ENCODE measurements at regions not wholly inside any gene's neighbourhood (a gene's known extent, or its start where the extent isn't known, plus 50 kb on each side); places are given as distances from the start of the nearest gene placed in this dataset.
"Not testable (repeated sequence)": the region's sequence is repeated elsewhere in the genome, so short reads cannot be mapped to it uniquely, and the experiment has no call there.

DNA sequence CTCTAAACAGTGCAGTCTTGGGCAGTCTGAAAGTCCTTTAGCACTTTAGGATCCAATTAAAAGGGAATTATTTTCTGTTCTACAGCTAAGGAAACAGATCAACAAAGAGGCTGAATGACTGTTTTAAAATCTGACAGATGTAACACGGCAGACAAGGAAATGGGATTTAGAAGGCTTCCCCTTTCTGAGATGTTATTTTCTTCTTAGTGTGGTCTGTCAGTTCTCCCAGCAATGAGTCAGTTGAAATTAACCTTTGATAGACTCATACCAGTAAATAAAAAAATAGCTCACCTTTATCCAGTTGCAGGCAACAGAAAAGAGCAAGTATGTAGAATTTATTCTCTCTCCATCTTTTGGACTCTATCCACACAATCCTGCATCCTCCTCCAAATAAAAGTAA, 98.1 kb downstream of the NEDD1 start:
- no peak for DNase-seq

DNA sequence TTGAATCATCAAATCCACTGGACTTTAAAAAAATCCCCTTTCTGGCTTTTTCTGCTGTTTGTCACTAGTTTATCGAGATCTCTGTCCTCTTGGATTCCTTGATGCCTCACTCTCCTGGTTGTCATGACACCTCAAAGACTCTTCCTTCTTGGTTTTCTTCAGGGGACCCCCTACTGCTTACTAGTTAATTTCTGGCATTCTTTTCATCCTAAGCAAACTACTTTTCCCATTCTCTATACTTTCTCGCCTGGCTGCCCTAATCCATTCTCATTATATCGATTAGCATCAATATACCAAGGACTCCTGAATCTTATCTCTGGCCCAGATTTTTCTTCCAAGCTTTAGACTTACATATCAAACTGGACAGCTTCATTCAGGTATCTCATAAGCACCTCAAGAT, 98.6 kb downstream of the NEDD1 start:
- DNase-seq, result no peak

DNA sequence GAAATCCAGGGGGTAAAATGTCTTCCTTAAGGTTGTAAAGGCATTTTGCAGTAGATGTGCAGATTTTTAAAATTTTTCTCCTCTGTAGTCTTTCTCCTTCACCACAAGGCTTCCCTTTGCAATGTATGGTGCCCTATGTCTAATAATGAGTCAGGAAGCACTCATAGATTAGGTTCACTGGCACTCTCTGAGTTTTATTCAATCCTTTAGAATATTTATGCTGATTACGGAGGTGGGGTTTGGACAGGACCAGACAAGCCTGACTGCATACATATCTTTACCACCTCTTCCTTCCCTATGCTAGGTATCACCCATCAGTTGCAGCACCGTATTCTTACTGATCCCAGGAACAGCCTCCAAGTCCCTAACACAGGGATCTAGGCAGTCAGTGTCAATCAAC, 99.5 kb downstream of the NEDD1 start:
- no peak for DNase-seq

DNA sequence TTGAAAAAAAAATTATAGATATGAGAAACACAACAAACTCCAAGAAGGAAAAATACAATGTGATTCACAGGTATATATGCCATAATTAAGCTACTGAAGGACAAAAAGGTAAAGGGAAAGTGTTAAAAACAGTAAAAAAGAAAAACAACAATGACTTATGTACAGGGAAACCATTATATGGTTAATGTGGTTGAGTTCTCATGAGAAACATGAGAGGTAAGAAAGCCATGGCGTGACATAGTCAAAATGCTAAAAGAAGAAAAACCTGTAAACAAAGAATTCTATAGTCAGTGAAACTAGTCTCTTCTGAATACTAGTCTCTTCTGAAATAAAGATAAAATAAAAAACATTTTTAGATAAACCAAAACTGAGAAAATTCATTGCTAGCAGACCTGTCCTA, 109.1 kb downstream of the NEDD1 start:
- no peak for DNase-seq

DNA sequence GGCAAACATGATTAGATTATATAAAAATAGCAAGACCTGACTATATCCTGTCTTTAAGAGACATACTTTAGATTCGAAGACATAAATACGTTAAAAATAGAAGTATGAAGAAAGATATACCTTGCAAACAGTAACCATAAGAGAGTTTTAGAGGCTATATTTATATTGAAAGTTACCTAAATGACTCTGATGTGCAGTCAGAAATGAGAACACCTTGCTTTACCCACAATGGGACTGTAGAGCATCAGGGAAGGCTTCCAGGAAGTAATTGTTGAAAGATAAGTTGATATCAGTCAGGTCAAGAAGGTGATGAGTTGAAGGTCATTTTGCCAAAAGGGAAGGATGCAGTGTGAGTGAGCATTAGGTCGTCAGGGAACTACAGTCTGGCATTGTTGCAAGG, 110.2 kb downstream of the NEDD1 start:
- no peak for DNase-seq

DNA sequence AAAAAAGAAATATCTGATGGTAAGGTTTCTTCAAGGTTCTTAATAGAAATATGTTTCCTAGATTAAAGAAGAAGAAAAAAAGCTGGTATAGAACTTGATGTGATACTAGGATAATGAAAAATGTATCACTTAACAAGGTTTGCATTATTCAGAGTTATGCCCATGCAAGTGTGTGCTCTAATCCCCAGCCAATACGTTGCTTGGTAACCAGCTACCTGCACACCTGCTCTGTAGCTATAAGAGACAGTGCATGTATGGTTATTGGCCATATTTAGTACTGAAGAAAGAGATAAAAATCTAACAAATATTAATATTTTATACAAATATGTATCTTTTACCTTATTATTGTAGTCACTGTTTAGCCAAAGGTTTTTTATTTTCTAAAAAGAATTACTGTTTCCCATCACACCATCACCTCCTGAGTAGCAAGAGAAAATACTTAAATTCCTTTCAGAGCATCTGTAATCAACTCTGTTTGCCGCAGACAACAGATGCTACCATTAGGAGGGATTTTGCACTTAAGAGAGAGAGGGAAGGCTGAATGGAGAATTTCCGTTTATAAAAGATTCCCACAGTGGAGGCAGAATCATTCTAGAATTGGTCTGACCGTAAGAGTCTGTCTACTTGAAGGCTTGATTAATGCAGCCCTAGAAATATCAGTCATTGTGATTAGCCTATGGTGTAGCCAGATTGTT, 115.6 kb downstream of the NEDD1 start:
- peak; percentile 52 for DNase-seq

DNA sequence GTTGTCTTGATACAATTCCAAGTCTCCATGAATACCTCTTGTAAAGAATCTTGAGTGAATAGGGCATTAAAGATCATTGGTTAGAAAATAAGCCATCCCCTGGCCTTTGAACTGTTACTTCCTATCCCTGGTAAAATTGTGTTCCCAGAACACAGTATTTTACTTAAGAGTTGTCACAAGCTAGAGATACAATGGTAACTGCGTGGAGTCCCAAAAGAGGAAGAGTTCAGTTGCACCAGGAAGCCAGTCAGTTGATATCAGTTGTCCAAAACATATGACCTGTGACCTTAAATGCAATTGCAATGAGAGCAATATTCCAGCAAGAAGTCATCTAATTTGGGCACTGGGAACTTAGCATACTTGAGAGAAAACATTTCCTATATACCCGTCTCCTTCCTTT, 117.3 kb downstream of the NEDD1 start:
- DNase-seq, result no peak

DNA sequence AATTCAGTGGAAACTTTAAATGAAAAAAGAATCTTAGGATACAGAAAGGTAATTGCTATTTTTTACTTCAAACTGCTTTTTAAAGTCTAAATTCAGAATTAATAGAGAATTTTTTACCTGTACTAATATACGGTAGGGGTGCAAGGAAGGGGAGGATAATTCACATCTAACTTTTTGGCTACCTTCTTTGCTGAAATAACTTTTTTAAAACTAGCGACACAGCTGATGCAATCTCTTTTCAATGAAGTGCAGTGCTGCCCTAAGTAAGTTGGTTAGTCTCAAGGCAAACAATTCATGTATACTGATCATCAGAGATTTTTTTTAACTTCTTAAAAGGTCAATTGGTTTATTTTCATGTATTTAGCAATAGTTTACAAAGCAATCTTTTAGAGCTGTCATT, 119.8 kb downstream of the NEDD1 start:
- DNase-seq, result no peak

DNA sequence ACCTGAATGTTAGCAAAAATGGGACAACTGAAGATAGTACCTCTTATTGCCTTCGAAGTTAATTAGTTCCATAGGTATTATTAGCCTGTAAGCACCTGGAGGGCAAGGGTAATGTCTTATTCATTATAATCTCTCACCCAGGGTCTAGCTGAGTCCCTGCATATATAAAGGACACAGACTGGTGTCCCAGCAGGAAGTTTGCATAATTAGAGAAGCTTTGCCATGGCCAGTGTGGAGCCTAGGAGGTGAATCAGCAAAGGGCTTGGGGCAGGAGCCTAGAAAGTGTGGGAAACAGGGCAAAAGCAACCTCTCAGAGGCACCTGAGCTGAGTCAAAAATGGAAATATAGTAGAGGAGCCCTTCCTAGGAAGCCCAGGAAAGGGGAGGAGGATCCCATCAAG, 120.4 kb downstream of the NEDD1 start:
- no peak for DNase-seq

DNA sequence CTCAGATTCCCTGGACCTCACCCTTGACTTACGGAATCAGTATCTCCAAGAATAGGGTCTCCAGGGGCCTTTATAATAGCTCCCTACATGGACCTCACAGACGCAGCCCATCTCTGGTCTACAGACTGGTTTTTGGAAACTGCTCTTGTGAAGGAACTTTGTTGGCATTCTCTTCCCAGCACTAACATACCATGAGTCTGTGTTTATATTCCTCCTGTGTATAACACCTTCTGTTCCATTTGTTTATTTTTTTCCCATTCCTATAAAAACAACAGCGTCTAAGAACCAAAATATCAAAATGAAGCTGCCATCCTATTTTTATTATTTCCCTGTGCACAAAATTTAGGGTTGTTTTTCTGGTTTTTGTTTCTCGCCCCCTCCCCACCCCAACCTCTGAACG, 131.1 kb downstream of the NEDD1 start:
- DNase-seq, result no peak

DNA sequence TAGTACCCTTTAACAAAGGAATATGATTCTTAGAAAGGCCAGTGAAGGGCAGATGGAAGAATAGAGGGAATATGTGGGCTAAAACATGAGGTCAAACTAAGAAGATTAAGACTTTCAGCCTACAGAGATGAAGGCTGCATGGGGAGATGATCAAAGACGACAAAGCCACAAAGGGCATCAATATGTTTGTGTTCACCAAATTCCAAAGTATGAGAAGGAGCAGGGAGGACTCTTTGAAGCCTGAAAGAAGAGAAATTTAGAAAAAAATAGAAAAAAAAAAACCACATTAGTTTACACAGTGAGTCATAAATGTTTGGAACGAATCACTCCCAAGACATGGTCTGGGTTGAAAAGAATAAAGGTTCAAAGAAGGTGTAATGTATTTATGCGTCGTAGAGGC, 131.8 kb downstream of the NEDD1 start:
- DNase-seq, result no peak

DNA sequence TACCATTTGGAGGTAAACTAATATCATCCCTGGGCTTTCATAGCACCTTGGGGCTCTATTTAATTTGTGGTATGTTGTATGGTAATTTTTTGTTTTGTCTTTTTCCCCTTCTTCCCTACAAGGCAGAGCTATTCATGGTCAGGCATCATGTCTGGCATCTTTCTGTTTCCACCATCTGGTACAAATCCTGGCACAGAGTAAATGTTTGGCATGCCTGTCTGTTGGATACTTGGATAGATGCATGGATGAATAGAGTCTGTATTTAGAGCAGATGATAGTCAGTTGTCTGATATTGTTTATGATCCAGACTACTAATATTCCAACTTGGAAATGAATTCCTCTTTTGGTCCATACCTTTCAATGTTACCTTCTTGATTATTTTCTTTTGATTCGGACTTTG, 139.8 kb downstream of the NEDD1 start:
- no peak for DNase-seq

DNA sequence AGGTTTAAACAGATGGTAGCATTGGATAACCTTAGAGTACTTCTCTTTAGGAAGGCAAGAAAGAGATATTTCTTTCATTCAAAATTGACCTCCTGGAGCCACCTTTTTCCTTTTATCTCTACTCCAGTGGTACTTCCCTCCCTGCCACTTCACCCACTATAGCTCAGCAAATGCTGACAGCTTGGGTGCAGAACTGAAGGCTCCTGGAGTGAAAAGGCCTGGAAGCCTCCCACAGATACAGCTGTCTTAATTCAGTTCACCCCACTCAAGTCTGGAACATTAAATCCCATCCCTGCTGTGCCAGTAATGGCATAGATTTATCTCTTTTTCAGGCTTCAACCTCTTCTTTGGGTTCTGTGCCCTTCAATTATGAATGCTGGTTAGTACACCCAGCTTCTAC, 140.3 kb downstream of the NEDD1 start:
- DNase-seq, result no peak

DNA sequence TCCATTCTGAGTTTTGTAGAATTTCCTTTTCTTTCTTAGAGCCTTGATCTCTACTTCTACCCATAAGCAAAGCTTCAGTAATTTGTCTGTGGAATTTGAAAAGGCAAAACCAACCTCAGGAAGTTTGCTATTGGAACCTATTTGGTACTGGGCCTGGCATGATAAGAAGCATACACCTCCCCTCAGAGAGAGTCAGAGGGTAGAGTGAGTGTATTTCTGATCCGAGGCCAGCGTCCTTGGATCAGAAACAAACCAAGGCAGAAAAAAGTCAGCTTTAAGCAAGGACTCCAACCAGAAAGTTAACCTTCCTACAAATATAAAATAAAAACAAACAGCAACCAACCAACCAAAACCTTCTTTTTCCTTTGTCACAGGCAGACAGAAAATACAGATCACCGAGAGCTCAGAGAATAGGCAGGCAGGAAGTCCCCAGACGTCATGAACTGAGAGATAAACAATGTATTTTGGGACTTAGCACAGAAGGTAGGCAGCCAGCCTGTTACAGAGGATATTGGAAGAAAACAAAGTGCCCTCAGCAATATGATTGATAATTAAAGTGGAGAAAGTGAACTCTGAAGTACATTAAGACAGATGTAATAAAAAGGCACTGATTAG, 141.5 kb downstream of the NEDD1 start:
- DNase-seq, result no peak

DNA sequence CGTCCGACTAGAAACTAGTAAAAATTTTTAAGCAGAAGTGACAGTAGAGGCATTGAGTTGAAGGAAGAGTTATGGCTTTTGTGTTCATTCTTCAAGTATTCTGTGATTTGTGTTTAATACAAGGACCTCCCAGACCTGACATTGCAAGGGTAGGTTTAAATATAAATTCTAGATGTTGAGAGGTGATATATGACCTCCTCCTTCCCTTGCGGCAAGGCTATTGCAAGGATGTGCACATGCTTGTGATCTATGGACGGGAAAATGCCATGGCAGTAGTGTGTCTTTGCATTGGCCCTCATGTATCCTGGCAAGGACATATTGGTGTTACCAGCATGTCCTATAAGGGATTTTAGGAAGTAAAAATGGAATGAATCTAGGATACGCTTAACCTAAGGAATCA, 143.5 kb downstream of the NEDD1 start:
- no peak for DNase-seq

DNA sequence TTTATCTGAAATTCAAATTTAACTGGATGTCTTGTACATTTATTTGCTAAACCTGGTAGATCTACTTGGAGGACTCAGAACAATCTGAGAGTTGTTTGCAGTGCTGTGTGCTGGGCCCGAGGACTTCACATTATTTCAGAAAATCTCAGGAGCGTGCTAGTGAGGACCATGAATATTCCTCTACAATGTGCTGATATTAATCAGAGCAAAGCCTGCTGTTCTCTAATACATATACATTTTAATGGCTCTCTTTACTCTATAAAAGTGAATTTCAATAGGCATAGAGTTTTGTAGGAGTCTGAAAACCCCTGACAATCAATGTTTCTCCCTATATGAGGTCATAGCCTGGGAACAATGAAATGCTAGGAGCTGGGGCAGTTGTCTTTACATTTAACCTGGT, 144.3 kb downstream of the NEDD1 start:
- no peak for DNase-seq

DNA sequence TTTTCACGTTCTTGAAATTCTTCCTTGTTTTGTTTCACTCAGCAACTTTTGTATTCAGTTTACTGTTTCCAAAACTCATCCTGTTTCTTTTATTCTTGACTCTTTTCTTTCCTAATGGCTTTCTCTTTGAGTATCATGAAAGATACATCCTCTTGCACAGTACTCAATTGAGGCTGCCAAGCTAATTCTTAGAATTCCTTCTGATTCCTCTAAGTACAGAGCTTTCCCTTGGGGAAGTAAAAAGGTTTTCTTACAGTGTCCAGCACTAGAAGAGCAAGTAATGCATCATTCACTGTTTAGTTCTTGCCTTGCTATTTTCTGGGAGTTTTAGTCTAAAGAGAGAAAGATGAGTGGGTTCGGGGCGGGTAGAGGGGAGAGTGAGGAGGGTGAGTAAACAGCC, 154.1 kb downstream of the NEDD1 start:
- DNase-seq, result no peak

DNA sequence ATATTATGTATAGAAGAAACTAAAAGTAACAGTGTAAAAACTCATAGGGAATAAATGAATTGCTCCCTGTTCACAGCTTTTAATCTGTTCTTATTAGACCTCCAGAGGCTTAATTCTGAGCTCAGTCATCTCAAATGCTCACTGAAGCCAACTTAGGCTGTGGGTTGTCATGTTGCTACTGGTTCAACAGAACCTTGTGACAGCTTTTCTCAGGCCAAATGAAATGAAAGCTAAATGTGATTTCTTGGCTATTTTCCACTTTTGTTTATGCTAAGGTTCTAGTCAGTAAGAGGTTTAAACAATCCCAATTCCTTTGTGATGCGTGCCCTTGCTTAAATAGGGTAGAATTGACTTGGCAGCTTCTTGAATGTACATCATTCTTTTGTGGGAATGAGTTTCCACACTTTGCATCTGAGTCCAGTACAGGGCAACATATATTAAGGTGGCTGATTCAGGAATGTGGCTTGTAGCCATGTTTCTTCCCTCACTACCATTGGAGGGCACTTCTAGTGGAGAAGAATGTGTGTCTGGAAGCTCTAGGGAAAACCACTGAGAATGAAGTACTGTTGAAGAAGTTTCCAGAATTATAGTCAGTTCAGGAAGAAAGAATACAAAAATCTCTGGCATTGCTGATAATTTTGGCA, 156.4 kb downstream of the NEDD1 start:
- DNase-seq, result no peak

DNA sequence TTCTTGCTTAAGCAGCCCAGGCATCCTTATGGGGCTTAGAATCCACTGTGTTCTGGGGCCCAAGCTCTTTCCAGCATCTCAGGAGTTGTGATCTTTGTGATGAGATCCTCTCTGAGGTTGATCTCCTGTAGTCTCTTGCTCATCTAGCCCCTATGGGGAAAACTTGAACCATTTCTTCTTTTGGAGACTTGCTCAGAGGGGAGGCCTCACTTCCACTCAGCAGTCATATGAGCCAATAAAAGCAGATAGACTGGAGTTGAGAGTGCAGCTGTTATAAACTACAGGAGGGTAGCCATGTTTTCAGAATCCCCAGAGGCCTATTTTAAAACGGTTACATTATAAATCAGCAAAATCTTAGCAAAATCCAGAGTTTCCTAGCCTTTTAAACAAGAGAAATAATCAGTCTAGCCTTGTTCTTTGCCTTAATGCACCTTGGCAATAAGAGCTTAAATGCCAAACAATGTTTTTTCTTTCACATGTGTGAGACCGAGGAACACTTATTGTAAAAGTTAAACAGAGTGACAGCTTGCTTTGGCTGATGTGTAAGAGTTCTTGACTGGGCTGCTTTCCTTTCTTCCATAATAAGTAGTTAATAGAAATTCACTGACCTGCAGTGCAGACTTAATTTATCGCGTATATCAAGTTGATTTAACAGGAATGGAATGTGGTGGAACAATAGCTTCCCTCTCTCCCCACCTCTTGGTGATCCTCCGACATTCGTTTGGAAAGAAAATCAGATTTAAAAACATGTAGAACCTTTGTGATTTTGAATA, 168.3 kb downstream of the NEDD1 start:
- no peak for DNase-seq

DNA sequence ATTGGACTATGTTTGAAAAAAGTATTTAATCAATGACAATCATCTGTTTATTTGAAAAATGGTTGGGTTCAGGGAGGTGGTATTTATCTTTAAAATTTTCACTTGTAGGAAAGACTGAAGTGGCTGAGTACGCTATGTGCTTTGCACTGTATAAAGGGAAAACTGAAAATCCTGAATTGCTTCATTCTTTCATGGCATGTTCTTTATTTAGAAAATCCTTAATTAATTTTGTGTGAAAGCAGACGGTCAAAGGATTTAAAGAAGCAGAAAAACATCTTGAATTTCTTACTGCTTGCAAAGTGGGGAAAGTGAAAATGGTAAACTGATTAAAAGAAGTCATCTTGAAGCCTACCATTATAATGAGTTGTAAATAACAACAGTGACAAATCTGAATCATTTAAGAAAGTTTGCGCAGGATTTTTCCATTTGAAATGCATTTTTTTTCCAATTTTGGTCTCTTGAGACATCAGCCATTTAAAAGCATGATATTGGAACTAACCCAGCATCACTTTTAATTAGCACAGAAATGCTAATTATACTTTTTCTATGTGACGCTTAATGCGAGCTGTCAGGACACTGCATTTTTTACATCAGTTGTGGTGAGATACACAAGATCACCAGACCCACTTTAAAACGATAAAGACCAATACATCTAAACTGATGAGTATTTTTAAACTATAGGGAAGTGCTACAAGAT, 169.0 kb downstream of the NEDD1 start:
- no peak for DNase-seq

DNA sequence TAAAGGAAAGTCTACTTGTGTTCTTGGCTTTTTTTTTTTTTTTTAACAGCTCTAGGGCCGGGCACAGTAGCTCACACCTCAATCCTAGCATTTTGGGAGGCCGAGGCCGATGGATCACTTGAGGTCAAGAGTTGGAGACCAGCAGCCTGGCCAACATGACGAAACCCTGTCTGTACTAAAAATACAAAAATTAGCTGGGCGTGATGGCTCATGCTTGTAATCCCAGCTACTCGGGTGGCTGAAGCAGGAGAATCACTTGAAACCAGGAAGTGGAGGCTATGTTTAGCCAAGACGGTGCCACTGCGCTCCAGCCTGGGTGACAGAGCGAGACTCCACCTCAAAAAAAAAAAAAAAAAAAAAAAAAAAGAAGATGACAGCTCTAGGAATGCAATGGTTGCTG, 169.9 kb downstream of the NEDD1 start:
- not testable (repeated sequence) for DNase-seq

DNA sequence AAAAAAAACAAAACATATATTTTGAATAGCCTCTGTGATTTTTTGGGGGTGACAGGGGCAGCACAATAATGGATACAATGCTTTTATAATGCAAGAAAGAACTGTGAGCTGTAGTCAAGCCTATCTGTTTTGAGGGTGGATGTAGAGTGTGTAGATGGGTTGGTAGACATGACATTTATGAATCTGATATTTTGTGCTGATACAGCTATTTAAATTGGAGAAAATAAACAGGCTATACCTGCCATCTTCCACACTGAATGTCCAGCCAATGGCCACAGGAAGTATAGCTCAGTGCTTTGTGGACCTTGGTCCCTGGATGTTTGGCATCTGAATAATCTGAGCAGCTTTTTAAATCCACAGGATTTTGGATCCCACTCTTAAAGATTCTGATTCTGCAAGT, 175.0 kb downstream of the NEDD1 start:
- no peak for DNase-seq

DNA sequence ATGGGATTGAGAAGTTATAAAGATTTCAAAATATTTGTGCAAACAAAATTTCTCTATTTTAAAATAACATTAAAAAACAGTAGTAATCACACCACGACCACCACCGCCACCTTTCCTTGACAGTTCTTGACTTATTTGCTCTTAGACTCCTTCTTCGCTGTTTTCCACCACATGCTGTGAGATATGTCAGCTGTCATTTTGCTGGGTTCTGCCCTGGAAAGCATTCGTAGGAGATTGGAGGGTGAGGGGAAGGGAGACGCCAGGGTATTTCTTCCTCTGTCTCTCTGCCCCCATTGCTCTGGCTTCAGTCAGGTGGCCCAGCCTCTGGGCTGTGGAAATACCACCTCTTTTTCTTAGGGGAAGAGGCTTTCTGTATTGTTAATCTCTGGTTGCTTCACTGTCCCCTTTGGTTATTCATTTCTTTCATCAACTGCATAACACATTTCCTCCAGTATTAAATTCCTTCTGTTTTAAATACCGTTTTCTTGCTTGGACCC, 186.2 kb downstream of the NEDD1 start:
- DNase-seq, result no peak

Data from NCI-H1092 (cell line).